HepG2 (cell line): ENCODE measurements at regions not wholly inside any gene's neighbourhood (a gene's known extent, or its start where the extent isn't known, plus 50 kb on each side); places are given as distances from the start of the nearest gene placed in this dataset.
"Not testable (repeated sequence)": the region's sequence is repeated elsewhere in the genome, so short reads cannot be mapped to it uniquely, and the experiment has no call there.

Experiments
- ATAC-seq: fragments of 200-7000 bp; cut with Tn5 transposase; 3 replicates; pipeline ENCODE4 v1.9.1; 2020; ENCODE audit warnings: mild to moderate bottlenecking, moderate library complexity
- BruUV-seq: library from RNA; stranded (reverse); fragments of 400-500 nt; replicated peaks from 2 replicates; lab custom pipeline; 2021; lab: Mats Ljungman, UMichigan
- CTCF ChIA-PET: fragments of 300-600 bp; formaldehyde crosslinking; extraction: SDS; loops from one replicate; lab custom pipeline; 2021; ENCODE audit warnings: low total read pairs, inconsistent platforms, low intra/inter-chr PET ratio; lab: Yijun Ruan, JAX
- POLR2A ChIA-PET: fragments of 350-600 bp; sonication (Branson Sonifier 250); formaldehyde crosslinking; loops from one replicate; lab custom pipeline; 2020; ENCODE audit warnings: antibody characterized with exemption, inconsistent platforms; lab: Yijun Ruan, JAX
- DNase-seq: peaks from one replicate; pipeline ENCODE4 v3.0.0-alpha.2; 2015; ENCODE audit warnings: low spot score
- FAIRE-seq: peaks from 3 replicates; lab custom pipeline; 2011; peaks lifted over from hg19 to GRCh38; lab: Jason Lieb, UNC
- H2AFZ ChIP-seq: one replicate; pipeline ENCODE4 v1.6.1; 2011; ENCODE audit warnings: low read length, inconsistent platforms
- H3K27ac ChIP-seq: fragments of 300-600 bp; 3 replicates; pipeline ENCODE4 v1.8.0; 2011; ENCODE audit warnings: mixed run types, mild to moderate bottlenecking, mixed read lengths, low read length, inconsistent platforms; ENCODE audit not compliant: insufficient read depth; ENCODE audit errors: extremely low read length
- H3K27me3 ChIP-seq, 2 experiments: fragments of 200-600 bp in 1 of 2; 2 replicates in 1 of 2; 3 replicates in 1 of 2; pipeline versions ENCODE4 v1.6.0 to v1.8.0; 2011; ENCODE audit warnings: low read length in 2 of 2, mild to moderate bottlenecking in 2 of 2, moderate library complexity in 2 of 2, inconsistent platforms in 1 of 2; ENCODE audit not compliant: insufficient read depth in 2 of 2, control insufficient read depth in 1 of 2
- H3K36me3 ChIP-seq, 2 experiments: fragments of 200-600 bp in 1 of 2; replicated peaks in 1 of 2; 2 replicates in 1 of 2; 3 replicates in 1 of 2; pipeline versions ENCODE4 v1.5.1 to v1.8.0; 2011; ENCODE audit warnings: low read length in 2 of 2, inconsistent platforms in 1 of 2; ENCODE audit not compliant: insufficient read depth in 2 of 2, control insufficient read depth in 1 of 2
- H3K4me1 ChIP-seq: 2 replicates; pipeline ENCODE4 v1.5.1; 2012; ENCODE audit warnings: low read length, inconsistent platforms; ENCODE audit not compliant: insufficient read depth
- H3K4me2 ChIP-seq: 2 replicates; pipeline ENCODE4 v1.6.0; 2011; ENCODE audit warnings: low read depth, low read length, inconsistent platforms
- H3K4me3 ChIP-seq, 3 experiments: fragments of 200-600 bp in 1 of 3; sonication (generic), shearing (Covaris generic) in 1 of 3; replicated peaks in 1 of 3; 2 replicates each; pipeline ENCODE4 v1.5.1; 2011 to 2016; ENCODE audit warnings: low read length in 3 of 3, inconsistent platforms in 2 of 3, low read depth in 2 of 3, mild to moderate bottlenecking in 2 of 3, control low read depth in 1 of 3, mixed read lengths in 1 of 3; ENCODE audit not compliant: insufficient read depth in 1 of 3
- H3K79me2 ChIP-seq: one replicate; pipeline ENCODE4 v1.6.1; 2011; ENCODE audit warnings: low read length, inconsistent platforms; ENCODE audit not compliant: insufficient read depth
- H3K9ac ChIP-seq: 2 replicates; pipeline ENCODE4 v1.6.0; 2011; ENCODE audit warnings: mild to moderate bottlenecking, low read depth, low read length, inconsistent platforms; ENCODE audit not compliant: insufficient read depth
- H3K9me3 ChIP-seq: 2 replicates; pipeline ENCODE4 v1.5.1; 2012; ENCODE audit warnings: mild to moderate bottlenecking, low read length
- H4K20me1 ChIP-seq: 2 replicates; pipeline ENCODE4 v1.6.0; 2011; ENCODE audit warnings: inconsistent platforms, mild to moderate bottlenecking, low read length, moderate library complexity; ENCODE audit not compliant: insufficient read depth
- ZNF142 ChIP-seq: sonication (generic); formaldehyde crosslinking; IDR thresholded peaks from 2 replicates; pipeline ENCODE4 v1.4.0; 2020; ENCODE audit warnings: missing genetic modification reagents
- ZNF687 ChIP-seq: sonication (generic); formaldehyde crosslinking; IDR thresholded peaks from 2 replicates; pipeline ENCODE4 v1.5.1; 2020; ENCODE audit warnings: mild to moderate bottlenecking, missing genetic modification reagents, moderate library complexity
- WGBS: methylation state at CpG from one replicate; pipeline ENCODE4 v1.1.6; 2017; ENCODE audit warnings: low lambda C conversion rate; 5-methylcytosine and 5-hydroxymethylcytosine counted together
- in situ Hi-C: cut with HindIII; loops from 2 replicates; pipeline ENCODE4 v1.10.0; 2017; ENCODE audit warnings: low pct_unique_long_range_greater_than_20kb; ENCODE audit not compliant: extremely low pct_ligation_motif_present
- intact Hi-C: fragments of 100-400 bp; cut with micrococcal nuclease; formaldehyde crosslinking; loops from one replicate; pipeline ENCODE4 v1.10.0; 2022; ENCODE audit not compliant: unreplicated experiment

GRCh38 chr9:41075671-41076070 is 52.8 kb downstream of the FOXD4L6 start:
- H3K79me2 ChIP-seq, H3K27me3 ChIP-seq, POLR2A ChIA-PET, intact Hi-C loops, FAIRE-seq, ATAC-seq, H3K9me3 ChIP-seq, BruUV-seq, H3K27ac ChIP-seq, H3K4me3 ChIP-seq, in situ Hi-C loops, H3K4me2 ChIP-seq, H2AFZ ChIP-seq, H3K4me1 ChIP-seq, H4K20me1 ChIP-seq, DNase-seq, H3K36me3 ChIP-seq, H3K9ac ChIP-seq, CTCF ChIA-PET: not testable (repeated sequence)
- 0% methylated on average over 1 of the region's 1 CpG for WGBS

GRCh38 chr9:41074356-41074942 is 54.0 kb downstream of the FOXD4L6 start:
- H3K9me3 ChIP-seq, FAIRE-seq, BruUV-seq, in situ Hi-C loops, H3K36me3 ChIP-seq, H3K79me2 ChIP-seq, H3K27ac ChIP-seq, H3K9ac ChIP-seq, H4K20me1 ChIP-seq, CTCF ChIA-PET, intact Hi-C loops, DNase-seq, H3K4me1 ChIP-seq, H3K27me3 ChIP-seq, POLR2A ChIA-PET, H2AFZ ChIP-seq: not testable (repeated sequence)
- 5% methylated on average over 31 of the region's 63 CpGs for WGBS
- ATAC-seq: peak; percentile 85
- Histone ChIP-seq H3K4me2 (peak overlapping the region; percentile 73), H3K4me3 (peak overlapping the region; percentile 51 to 62 (median 51); a peak in 4 of 6 replicates)
- peak; percentile 84 for TF ChIP-seq ZNF142 (CRISPR knock-in tag)
- TF ChIP-seq ZNF687 (CRISPR knock-in tag): peak; percentile 12; the same call in 1 of the 2 replicates
